WTC11 (cell line): ENCODE measurements at regions not wholly inside any gene's neighbourhood (a gene's known extent, or its start where the extent isn't known, plus 50 kb on each side); places are given as distances from the start of the nearest gene placed in this dataset.

Experiments used
- CTCF ChIP-seq: fragments of 200-600 bp; IDR thresholded peaks from 2 replicates; pipeline ENCODE4 v1.8.0; 2022; ENCODE audit warnings: antibody characterized with exemption
- E2F1 ChIP-seq: sonication (generic); formaldehyde crosslinking; IDR thresholded peaks from 2 replicates; pipeline ENCODE4 v1.8.0; 2022; ENCODE audit warnings: mild to moderate bottlenecking, missing genetic modification reagents
- NR1H2 ChIP-seq: sonication (generic); formaldehyde crosslinking; IDR thresholded peaks from 2 replicates; pipeline ENCODE4 v1.9.0; 2021; ENCODE audit warnings: mild to moderate bottlenecking, moderate library complexity, missing genetic modification reagents
- PRDM15 ChIP-seq: sonication (generic); formaldehyde crosslinking; IDR thresholded peaks from 2 replicates; pipeline ENCODE4 v1.8.0; 2022; ENCODE audit warnings: missing genetic modification reagents
- SMAD4 ChIP-seq: sonication (generic); formaldehyde crosslinking; IDR thresholded peaks from 2 replicates; pipeline ENCODE4 v1.8.0; 2022; ENCODE audit warnings: mild to moderate bottlenecking, missing genetic modification reagents
- TF ChIP-seq, protein P1 (sequence below): sonication (generic); formaldehyde crosslinking; IDR thresholded peaks from 2 replicates; pipeline ENCODE4 v1.8.1; 2023; ENCODE audit warnings: mild to moderate bottlenecking, missing genetic modification reagents, moderate library complexity
- TF ChIP-seq, protein P2 (sequence below): sonication (generic); formaldehyde crosslinking; IDR thresholded peaks from 2 replicates; pipeline ENCODE4 v1.8.1; 2023; ENCODE audit warnings: mild to moderate bottlenecking, missing genetic modification reagents
- TF ChIP-seq, protein P3 (sequence below): sonication (generic); formaldehyde crosslinking; conservative IDR thresholded peaks from 2 replicates; pipeline ENCODE4 v1.8.1; 2023; ENCODE audit warnings: mild to moderate bottlenecking, low read depth, missing genetic modification reagents, moderate library complexity

GRCh38 chr6:159490298-159490937 lies 202.6 kb downstream of the SOD2 start:
- TF ChIP-seq, protein P1, sequence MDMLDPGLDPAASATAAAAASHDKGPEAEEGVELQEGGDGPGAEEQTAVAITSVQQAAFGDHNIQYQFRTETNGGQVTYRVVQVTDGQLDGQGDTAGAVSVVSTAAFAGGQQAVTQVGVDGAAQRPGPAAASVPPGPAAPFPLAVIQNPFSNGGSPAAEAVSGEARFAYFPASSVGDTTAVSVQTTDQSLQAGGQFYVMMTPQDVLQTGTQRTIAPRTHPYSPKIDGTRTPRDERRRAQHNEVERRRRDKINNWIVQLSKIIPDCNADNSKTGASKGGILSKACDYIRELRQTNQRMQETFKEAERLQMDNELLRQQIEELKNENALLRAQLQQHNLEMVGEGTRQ (CRISPR knock-in tag): no peak
- TF ChIP-seq NR1H2 (CRISPR knock-in tag) (no peak), PRDM15 (CRISPR knock-in tag) (no peak), CTCF (no peak), SMAD4 (no peak), E2F1 (CRISPR knock-in tag) (no peak)
- TF ChIP-seq, protein P2, sequence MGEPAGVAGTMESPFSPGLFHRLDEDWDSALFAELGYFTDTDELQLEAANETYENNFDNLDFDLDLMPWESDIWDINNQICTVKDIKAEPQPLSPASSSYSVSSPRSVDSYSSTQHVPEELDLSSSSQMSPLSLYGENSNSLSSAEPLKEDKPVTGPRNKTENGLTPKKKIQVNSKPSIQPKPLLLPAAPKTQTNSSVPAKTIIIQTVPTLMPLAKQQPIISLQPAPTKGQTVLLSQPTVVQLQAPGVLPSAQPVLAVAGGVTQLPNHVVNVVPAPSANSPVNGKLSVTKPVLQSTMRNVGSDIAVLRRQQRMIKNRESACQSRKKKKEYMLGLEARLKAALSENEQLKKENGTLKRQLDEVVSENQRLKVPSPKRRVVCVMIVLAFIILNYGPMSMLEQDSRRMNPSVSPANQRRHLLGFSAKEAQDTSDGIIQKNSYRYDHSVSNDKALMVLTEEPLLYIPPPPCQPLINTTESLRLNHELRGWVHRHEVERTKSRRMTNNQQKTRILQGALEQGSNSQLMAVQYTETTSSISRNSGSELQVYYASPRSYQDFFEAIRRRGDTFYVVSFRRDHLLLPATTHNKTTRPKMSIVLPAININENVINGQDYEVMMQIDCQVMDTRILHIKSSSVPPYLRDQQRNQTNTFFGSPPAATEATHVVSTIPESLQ (CRISPR knock-in tag): no peak
- TF ChIP-seq, protein P3, sequence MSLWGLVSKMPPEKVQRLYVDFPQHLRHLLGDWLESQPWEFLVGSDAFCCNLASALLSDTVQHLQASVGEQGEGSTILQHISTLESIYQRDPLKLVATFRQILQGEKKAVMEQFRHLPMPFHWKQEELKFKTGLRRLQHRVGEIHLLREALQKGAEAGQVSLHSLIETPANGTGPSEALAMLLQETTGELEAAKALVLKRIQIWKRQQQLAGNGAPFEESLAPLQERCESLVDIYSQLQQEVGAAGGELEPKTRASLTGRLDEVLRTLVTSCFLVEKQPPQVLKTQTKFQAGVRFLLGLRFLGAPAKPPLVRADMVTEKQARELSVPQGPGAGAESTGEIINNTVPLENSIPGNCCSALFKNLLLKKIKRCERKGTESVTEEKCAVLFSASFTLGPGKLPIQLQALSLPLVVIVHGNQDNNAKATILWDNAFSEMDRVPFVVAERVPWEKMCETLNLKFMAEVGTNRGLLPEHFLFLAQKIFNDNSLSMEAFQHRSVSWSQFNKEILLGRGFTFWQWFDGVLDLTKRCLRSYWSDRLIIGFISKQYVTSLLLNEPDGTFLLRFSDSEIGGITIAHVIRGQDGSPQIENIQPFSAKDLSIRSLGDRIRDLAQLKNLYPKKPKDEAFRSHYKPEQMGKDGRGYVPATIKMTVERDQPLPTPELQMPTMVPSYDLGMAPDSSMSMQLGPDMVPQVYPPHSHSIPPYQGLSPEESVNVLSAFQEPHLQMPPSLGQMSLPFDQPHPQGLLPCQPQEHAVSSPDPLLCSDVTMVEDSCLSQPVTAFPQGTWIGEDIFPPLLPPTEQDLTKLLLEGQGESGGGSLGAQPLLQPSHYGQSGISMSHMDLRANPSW (CRISPR knock-in tag): no peak
